ENCODE measurements at regions not wholly inside any gene's neighbourhood (a gene's known extent, or its start where the extent isn't known, plus 50 kb on each side); places are given as distances from the start of the nearest gene placed in this dataset.

GRCh38 chr20:62575976-62576722 lies 66.2 kb upstream of the SLCO4A1 start:
- DNase-seq (ENCODE audit: low read depth) (no peak), FAIRE-seq (no peak)
- H3K36me3 ChIP-seq (ENCODE audit: control insufficient read depth, insufficient read depth, low read length): no peaks in the 10 kb centered on the region
- H3K27me3 ChIP-seq (ENCODE audit: control insufficient read depth, insufficient read depth, low read length): peaks cover 7% of the 10 kb centered on the region
- H3K4me3 ChIP-seq (ENCODE audit: low read depth, low read length): no peak overlapping the region
- TF ChIP-seq CTCF (IDR thresholded peaks at IDR 0.05; ENCODE audit: insufficient read depth, low read length, severe bottlenecking): no peak

- DNase-seq (ENCODE audit: low read depth): no peak
- Histone ChIP-seq H3K36me3 (ENCODE audit: control insufficient read depth, insufficient read depth, low read length) (no peaks in the 10 kb centered on the region), H3K4me3 (ENCODE audit: low read depth, low read length) (no peak overlapping the region), H3K27me3 (ENCODE audit: control insufficient read depth, insufficient read depth, low read length) (peaks cover 11% of the 10 kb centered on the region)
- FAIRE-seq: no peak
- TF ChIP-seq CTCF (IDR thresholded peaks at IDR 0.05; ENCODE audit: insufficient read depth, low read length, severe bottlenecking): no peak
Measured at GRCh38 chr20:62576815-62577489, 65.4 kb upstream of the SLCO4A1 start.

- H3K4me3 ChIP-seq (ENCODE audit: low read depth, low read length): no peak overlapping the region
- TF ChIP-seq CTCF (IDR thresholded peaks at IDR 0.05; ENCODE audit: insufficient read depth, low read length, severe bottlenecking): no peak
- DNase-seq (ENCODE audit: low read depth): no peak
- no peak for FAIRE-seq
- no peaks in the 10 kb centered on the region for H3K36me3 ChIP-seq (ENCODE audit: control insufficient read depth, insufficient read depth, low read length)
- peaks cover 12% of the 10 kb centered on the region for H3K27me3 ChIP-seq (ENCODE audit: control insufficient read depth, insufficient read depth, low read length)
Measured at GRCh38 chr20:62577490-62577836, 64.8 kb upstream of the SLCO4A1 start.

- peak; percentile 64 for FAIRE-seq
- no peak for TF ChIP-seq CTCF (IDR thresholded peaks at IDR 0.05; ENCODE audit: insufficient read depth, low read length, severe bottlenecking)
- no peak for DNase-seq (ENCODE audit: low read depth)
- peaks cover 12% of the 10 kb centered on the region for H3K27me3 ChIP-seq (ENCODE audit: control insufficient read depth, insufficient read depth, low read length)
- no peak overlapping the region for H3K4me3 ChIP-seq (ENCODE audit: low read depth, low read length)
- no peaks in the 10 kb centered on the region for H3K36me3 ChIP-seq (ENCODE audit: control insufficient read depth, insufficient read depth, low read length)
Measured at GRCh38 chr20:62578294-62578897, 63.9 kb upstream of the SLCO4A1 start.

GRCh38 chr20:62580052-62580451 lies 62.3 kb upstream of the SLCO4A1 start:
- DNase-seq (ENCODE audit: low read depth): no peak
- Histone ChIP-seq H3K4me3 (ENCODE audit: low read depth, low read length) (no peak overlapping the region), H3K27me3 (ENCODE audit: control insufficient read depth, insufficient read depth, low read length) (peaks cover 12% of the 10 kb centered on the region), H3K36me3 (ENCODE audit: control insufficient read depth, insufficient read depth, low read length) (no peaks in the 10 kb centered on the region)
- no peak for FAIRE-seq
- TF ChIP-seq CTCF (IDR thresholded peaks at IDR 0.05; ENCODE audit: insufficient read depth, low read length, severe bottlenecking): no peak

Measured in bronchial epithelial cell (primary cell).